ENCODE measurements at regions not wholly inside any gene's neighbourhood (a gene's known extent, or its start where the extent isn't known, plus 50 kb on each side); places are given as distances from the start of the nearest gene placed in this dataset.
"Not testable (repeated sequence)": the region's sequence is repeated elsewhere in the genome, so short reads cannot be mapped to it uniquely, and the experiment has no call there.

GRCh38 chr19:14317157-14317556 is 64.1 kb upstream of the ADGRE5 start:
- no peak for DNase-seq (ENCODE audit: low spot score)
- TF ChIP-seq CTCF (IDR thresholded peaks at IDR 0.05; ENCODE audit: borderline replicate concordance, control extremely low read depth, extremely low read depth, insufficient read depth, missing control alignments) = no peak
- in situ Hi-C loops (cut with MboI; ENCODE audit: low sequenced_read_pairs, unreplicated experiment) = no loop called here

GRCh38 chr19:14315433-14315832 is 65.8 kb upstream of the ADGRE5 start:
- in situ Hi-C loops (cut with MboI; ENCODE audit: low sequenced_read_pairs, unreplicated experiment) = no loop called here
- peak; percentile 21 for DNase-seq (ENCODE audit: low spot score)
- TF ChIP-seq CTCF (IDR thresholded peaks at IDR 0.05; ENCODE audit: borderline replicate concordance, control extremely low read depth, extremely low read depth, insufficient read depth, missing control alignments) = no peak

GRCh38 chr19:14310055-14310454 is 71.2 kb upstream of the ADGRE5 start:
- peak; percentile 47 for DNase-seq (ENCODE audit: low spot score)
- TF ChIP-seq CTCF (IDR thresholded peaks at IDR 0.05; ENCODE audit: borderline replicate concordance, control extremely low read depth, extremely low read depth, insufficient read depth, missing control alignments) = no peak
- in situ Hi-C loops (cut with MboI; ENCODE audit: low sequenced_read_pairs, unreplicated experiment) = no loop called here

DNA sequence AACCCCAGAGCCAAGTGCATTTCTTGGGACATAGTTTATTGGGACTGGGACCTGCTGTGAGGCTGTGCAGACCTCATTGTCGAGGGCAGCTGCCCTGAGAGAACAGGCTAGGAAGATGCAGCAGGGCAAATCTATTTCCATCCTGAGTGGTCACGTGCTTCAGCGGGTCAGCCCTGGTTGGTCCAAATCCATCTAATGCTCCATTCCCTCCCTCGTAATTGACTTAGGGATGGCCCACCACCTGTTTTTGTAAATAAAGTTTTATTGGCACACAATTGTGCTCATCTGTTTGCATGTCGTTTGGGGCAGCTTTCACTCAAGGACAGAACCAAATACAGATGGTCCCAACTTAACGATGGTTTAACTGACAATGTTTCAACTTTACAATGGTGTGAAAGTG is 75.5 kb upstream of the ADGRE5 start:
- in situ Hi-C loops (cut with MboI; ENCODE audit: low sequenced_read_pairs, unreplicated experiment) = no loop called here
- no peak for DNase-seq (ENCODE audit: low spot score)
- no peak for TF ChIP-seq CTCF (IDR thresholded peaks at IDR 0.05; ENCODE audit: borderline replicate concordance, control extremely low read depth, extremely low read depth, insufficient read depth, missing control alignments)

GRCh38 chr19:14301150-14301549 is 80.1 kb upstream of the ADGRE5 start:
- in situ Hi-C loops (cut with MboI; ENCODE audit: low sequenced_read_pairs, unreplicated experiment) = no loop called here
- no peak for DNase-seq (ENCODE audit: low spot score)
- no peak for TF ChIP-seq CTCF (IDR thresholded peaks at IDR 0.05; ENCODE audit: borderline replicate concordance, control extremely low read depth, extremely low read depth, insufficient read depth, missing control alignments)

DNA sequence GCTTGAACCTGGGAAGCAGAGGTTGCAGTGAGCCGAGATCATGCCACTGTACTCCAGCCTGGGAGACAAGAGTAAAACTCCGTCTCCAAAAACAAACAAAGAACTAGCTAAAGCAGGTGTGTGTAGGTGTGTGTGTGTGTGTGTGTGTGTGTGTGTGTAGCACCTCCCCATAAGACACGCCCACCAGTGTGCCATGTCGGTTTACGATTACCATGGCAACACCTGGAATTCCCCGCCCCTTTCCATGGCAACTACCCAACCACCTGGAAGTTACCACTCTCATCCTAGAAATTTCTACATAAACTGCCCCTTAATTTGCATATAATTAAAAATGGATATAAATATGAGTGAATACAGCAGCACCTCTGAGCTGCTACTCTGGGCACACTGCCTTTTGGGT is 80.9 kb upstream of the ADGRE5 start:
- in situ Hi-C loops (cut with MboI; ENCODE audit: low sequenced_read_pairs, unreplicated experiment) = no loop called here
- TF ChIP-seq CTCF (IDR thresholded peaks at IDR 0.05; ENCODE audit: borderline replicate concordance, control extremely low read depth, extremely low read depth, insufficient read depth, missing control alignments) = no peak
- DNase-seq (ENCODE audit: low spot score) = no peak

GRCh38 chr19:14299224-14299827 is 81.9 kb upstream of the ADGRE5 start:
- in situ Hi-C loops (cut with MboI; ENCODE audit: low sequenced_read_pairs, unreplicated experiment); DNase-seq (ENCODE audit: low spot score): not testable (repeated sequence)

DNA sequence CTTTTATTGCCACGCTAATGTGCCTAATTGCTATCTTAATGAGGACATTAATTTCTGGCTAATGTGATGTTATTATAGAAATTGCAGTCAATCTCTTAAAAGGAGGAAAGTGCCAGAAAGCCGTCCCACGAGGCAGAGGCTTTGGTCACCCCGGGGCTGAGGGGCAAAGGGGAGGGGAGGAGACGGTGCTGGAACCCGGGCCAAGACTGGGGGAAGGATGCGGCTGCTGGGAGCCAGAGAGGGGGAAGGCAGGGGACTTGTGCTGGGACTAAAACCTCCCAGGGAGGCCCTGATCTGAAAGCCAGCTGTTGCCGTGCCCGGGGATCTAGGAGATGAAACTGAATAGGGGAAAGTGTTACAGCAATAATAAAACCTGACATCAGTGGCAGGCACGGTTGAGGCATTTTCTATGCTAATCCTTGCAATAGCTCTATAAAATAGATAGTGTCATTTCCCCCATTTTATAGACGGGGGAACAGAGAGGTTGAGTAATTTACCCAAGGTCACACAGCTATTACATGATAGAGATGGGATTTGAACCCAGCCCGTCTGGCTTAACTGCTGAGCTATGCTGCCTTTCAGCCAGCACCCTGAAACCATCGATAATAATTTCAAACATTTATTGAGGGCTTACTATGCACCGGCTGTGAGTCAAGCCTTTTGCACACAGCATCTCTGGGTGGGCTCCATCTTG is 83.2 kb upstream of the ADGRE5 start:
- in situ Hi-C loops (cut with MboI; ENCODE audit: low sequenced_read_pairs, unreplicated experiment); DNase-seq (ENCODE audit: low spot score): not testable (repeated sequence)

DNA sequence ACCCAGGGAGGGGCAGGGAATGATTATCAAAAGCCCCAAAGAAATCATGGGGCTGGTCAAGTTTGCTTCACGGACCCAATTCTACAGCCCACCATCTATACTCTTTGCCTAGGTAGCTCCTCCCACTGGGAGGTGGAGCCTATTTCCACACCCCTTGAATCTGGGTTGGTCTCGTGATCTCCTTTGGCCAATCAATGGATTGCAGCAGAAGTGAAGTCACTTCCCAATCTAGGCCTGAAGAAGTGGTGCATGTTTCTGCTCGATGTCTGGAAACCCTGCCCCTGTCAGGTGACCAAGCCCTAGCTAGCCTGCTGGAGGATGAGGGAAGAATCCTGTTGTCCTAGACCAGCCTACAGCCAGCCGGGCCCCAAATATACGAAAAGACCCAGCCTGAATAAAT is 86.3 kb upstream of the ADGRE5 start:
- DNase-seq (ENCODE audit: low spot score); in situ Hi-C loops (cut with MboI; ENCODE audit: low sequenced_read_pairs, unreplicated experiment): not testable (repeated sequence)

GRCh38 chr19:14293816-14294170 is 87.5 kb upstream of the ADGRE5 start:
- in situ Hi-C loops (cut with MboI; ENCODE audit: low sequenced_read_pairs, unreplicated experiment); DNase-seq (ENCODE audit: low spot score): not testable (repeated sequence)

All from GM13976 (cell line).